ENCODE measurements at regions not wholly inside any gene's neighbourhood (a gene's known extent, or its start where the extent isn't known, plus 50 kb on each side); places are given as distances from the start of the nearest gene placed in this dataset.
A peak's percentile ranks its signal among the peaks of the same experiment; 100 is the strongest.

DNA sequence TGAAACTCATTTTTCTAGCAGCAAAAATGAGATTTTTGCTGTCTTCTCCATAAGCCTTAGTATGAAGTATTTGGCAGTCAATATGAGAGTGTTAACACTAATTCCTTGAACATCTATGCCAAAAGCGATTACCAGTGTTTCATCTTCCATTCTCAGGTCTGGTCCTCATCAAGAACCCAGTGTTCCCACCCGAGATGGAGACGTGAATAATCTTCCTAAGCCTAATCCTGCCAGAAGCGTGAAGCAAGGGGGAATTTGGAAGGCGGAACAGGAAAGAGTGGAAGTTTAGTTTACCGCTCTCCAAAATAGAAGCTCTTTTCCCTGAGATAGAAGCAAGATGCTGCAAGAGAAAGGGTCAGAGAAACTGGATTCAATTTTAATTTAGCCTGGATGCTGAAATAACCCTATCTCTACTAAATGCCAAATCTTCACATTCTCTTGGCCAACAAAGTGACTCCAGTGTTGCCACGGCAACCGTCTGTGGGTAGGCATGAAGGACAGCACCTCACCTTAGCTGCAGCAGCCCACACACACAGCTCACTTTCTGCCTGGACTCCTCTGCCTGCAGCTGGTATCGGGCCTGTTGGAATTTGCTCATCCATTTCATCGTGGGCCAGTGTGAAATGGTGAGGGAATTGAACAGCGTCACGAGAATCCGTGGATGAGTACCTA is 711.1 kb downstream of the CBLN2 start:
- H3K9me3 Mint-ChIP-seq = peaks cover 2% of the 10 kb centered on the region
- no peaks in the 10 kb centered on the region for H3K36me3 Mint-ChIP-seq
- H3K79me2 ChIP-seq (ENCODE audit: low read depth) = no peaks in the 10 kb centered on the region
- H3K27ac Mint-ChIP-seq = no peak overlapping the region
- no peaks in the 10 kb centered on the region for H3K9me3 ChIP-seq (ENCODE audit: low read depth)
- no peaks in the 10 kb centered on the region for H4K20me1 ChIP-seq (ENCODE audit: low read depth)
- H3K27me3 Mint-ChIP-seq (ENCODE audit: insufficient read depth, low read depth) = peaks cover 2% of the 10 kb centered on the region
- no peak overlapping the region for H3K4me3 ChIP-seq
- no peaks in the 10 kb centered on the region for H3K36me3 ChIP-seq
- H3K4me1 Mint-ChIP-seq = peaks cover 15% of the 10 kb centered on the region
- H3K27ac ChIP-seq = no peak overlapping the region
- no peak overlapping the region for H3K4me2 ChIP-seq
- no peak overlapping the region for H3K9ac ChIP-seq
- no peak overlapping the region for H2AFZ ChIP-seq (replicated peaks)
- no peaks in the 10 kb centered on the region for H3K27me3 ChIP-seq
- no peaks in the 10 kb centered on the region for H3F3A ChIP-seq (ENCODE audit: low read depth)
- H3K4me1 ChIP-seq = no peaks in the 10 kb centered on the region
- no peak for TF ChIP-seq EZH2phosphoT487 (IDR thresholded peaks at IDR 0.05)
- TF ChIP-seq, protein P1, sequence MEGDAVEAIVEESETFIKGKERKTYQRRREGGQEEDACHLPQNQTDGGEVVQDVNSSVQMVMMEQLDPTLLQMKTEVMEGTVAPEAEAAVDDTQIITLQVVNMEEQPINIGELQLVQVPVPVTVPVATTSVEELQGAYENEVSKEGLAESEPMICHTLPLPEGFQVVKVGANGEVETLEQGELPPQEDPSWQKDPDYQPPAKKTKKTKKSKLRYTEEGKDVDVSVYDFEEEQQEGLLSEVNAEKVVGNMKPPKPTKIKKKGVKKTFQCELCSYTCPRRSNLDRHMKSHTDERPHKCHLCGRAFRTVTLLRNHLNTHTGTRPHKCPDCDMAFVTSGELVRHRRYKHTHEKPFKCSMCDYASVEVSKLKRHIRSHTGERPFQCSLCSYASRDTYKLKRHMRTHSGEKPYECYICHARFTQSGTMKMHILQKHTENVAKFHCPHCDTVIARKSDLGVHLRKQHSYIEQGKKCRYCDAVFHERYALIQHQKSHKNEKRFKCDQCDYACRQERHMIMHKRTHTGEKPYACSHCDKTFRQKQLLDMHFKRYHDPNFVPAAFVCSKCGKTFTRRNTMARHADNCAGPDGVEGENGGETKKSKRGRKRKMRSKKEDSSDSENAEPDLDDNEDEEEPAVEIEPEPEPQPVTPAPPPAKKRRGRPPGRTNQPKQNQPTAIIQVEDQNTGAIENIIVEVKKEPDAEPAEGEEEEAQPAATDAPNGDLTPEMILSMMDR (IDR thresholded peaks at IDR 0.05) = no peak
- no peak for TF ChIP-seq EZH2 (IDR thresholded peaks at IDR 0.05)
- H3K4me3 Mint-ChIP-seq = no peak overlapping the region
- DNase-seq (ENCODE audit: low spot score) = peak; percentile 56

DNA sequence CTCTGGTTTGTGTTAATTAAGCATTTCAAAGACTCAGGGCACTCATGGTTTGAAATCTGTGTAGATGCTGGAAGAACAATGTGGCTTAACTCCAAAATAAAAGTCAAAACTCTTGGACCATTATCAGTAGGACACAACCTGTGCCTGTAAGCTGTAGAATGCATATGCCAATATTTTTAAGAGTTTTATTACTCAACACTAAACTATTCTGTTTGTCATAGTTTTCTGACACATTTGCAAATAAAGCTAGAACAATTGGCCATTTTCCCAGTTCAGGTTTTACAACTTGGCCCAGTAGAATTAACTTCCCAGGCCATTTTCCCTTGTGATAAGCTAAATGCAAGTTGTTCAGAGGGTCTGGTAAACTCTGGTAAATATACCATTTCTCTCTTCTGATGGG is 713.1 kb downstream of the CBLN2 start:
- H3K9me3 Mint-ChIP-seq = peaks cover 2% of the 10 kb centered on the region
- no peak overlapping the region for H2AFZ ChIP-seq (replicated peaks)
- no peak for DNase-seq (ENCODE audit: low spot score)
- no peaks in the 10 kb centered on the region for H3K79me2 ChIP-seq (ENCODE audit: low read depth)
- no peak overlapping the region for H3K27ac Mint-ChIP-seq
- peaks cover 1% of the 10 kb centered on the region for H3K4me1 ChIP-seq
- H3K4me1 Mint-ChIP-seq = peaks cover 15% of the 10 kb centered on the region
- no peak for TF ChIP-seq EZH2 (IDR thresholded peaks at IDR 0.05)
- TF ChIP-seq EZH2phosphoT487 (IDR thresholded peaks at IDR 0.05) = no peak
- TF ChIP-seq, protein P1 (IDR thresholded peaks at IDR 0.05) = no peak
- no peaks in the 10 kb centered on the region for H3K27me3 ChIP-seq
- no peaks in the 10 kb centered on the region for H3K36me3 ChIP-seq
- H3F3A ChIP-seq (ENCODE audit: low read depth) = no peaks in the 10 kb centered on the region
- no peak overlapping the region for H3K4me3 ChIP-seq
- H3K4me3 Mint-ChIP-seq = no peak overlapping the region
- no peaks in the 10 kb centered on the region for H3K9me3 ChIP-seq (ENCODE audit: low read depth)
- no peak overlapping the region for H3K4me2 ChIP-seq
- H3K36me3 Mint-ChIP-seq = no peaks in the 10 kb centered on the region
- no peaks in the 10 kb centered on the region for H4K20me1 ChIP-seq (ENCODE audit: low read depth)
- H3K9ac ChIP-seq = no peak overlapping the region
- H3K27me3 Mint-ChIP-seq (ENCODE audit: insufficient read depth, low read depth) = no peaks in the 10 kb centered on the region
- no peak overlapping the region for H3K27ac ChIP-seq

DNA sequence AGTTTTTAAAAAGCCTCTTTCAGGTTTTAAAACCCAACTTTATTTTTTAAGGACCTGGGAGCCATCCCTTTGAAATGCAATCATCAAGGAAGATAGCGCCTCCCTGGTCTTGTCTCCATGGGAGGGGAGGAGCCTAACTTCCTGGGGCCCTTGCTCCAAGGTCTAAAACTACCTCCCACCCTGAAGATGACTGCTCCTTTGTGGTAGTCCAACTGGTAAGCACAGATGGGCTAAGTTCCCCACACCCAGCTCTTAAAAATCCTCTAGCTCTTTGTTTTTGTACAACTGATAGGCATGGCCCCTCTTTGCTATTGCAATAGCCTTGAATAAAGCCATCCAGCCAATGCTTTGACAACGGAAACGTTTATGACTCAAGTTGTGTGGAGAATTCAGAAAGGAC is 716.8 kb downstream of the CBLN2 start:
- H3K27me3 Mint-ChIP-seq (ENCODE audit: insufficient read depth, low read depth) = no peaks in the 10 kb centered on the region
- Histone ChIP-seq H3F3A (ENCODE audit: low read depth) (no peaks in the 10 kb centered on the region), H3K4me1 (peaks cover 14% of the 10 kb centered on the region), H3K4me2 (no peak overlapping the region), H3K27me3 (no peaks in the 10 kb centered on the region), H3K79me2 (ENCODE audit: low read depth) (no peaks in the 10 kb centered on the region), H3K9ac (no peak overlapping the region), H3K9me3 (ENCODE audit: low read depth) (no peaks in the 10 kb centered on the region), H4K20me1 (ENCODE audit: low read depth) (no peaks in the 10 kb centered on the region), H3K27ac (no peak overlapping the region), H3K4me3 (no peak overlapping the region), H2AFZ (replicated peaks) (no peak overlapping the region), H3K36me3 (no peaks in the 10 kb centered on the region)
- no peak overlapping the region for H3K27ac Mint-ChIP-seq
- H3K4me1 Mint-ChIP-seq = peaks cover 11% of the 10 kb centered on the region
- H3K9me3 Mint-ChIP-seq = no peaks in the 10 kb centered on the region
- no peak for DNase-seq (ENCODE audit: low spot score)
- no peaks in the 10 kb centered on the region for H3K36me3 Mint-ChIP-seq
- H3K4me3 Mint-ChIP-seq = no peak overlapping the region
- TF ChIP-seq EZH2phosphoT487 (IDR thresholded peaks at IDR 0.05) (no peak), EZH2 (IDR thresholded peaks at IDR 0.05) (no peak)
- TF ChIP-seq, protein P1 (IDR thresholded peaks at IDR 0.05) = no peak
